OCI-LY7 (cell line): ENCODE measurements at regions not wholly inside any gene's neighbourhood (a gene's known extent, or its start where the extent isn't known, plus 50 kb on each side); places are given as distances from the start of the nearest gene placed in this dataset.

Experiments
- BruUV-seq: library from RNA; stranded (reverse); fragments of 400-500 nt; replicated peaks from 2 replicates; lab custom pipeline; 2021; lab: Mats Ljungman, UMichigan
- CTCF ChIA-PET: fragments of 300-600 bp; sonication (Branson Sonifier 250); formaldehyde crosslinking; loops from one replicate; lab custom pipeline; 2022; ENCODE audit warnings: antibody characterized with exemption; ENCODE audit not compliant: unreplicated experiment; lab: Charles Lee
- POLR2A ChIA-PET: fragments of 300-600 bp; sonication (Branson Sonifier 250); formaldehyde crosslinking; loops from one replicate; lab custom pipeline; 2022; ENCODE audit warnings: antibody characterized with exemption; lab: Charles Lee
- DNase-seq: peaks from one replicate; pipeline ENCODE4 v3.0.0-alpha.2; 2015; ENCODE audit warnings: low spot score
- H2AFZ ChIP-seq: fragments of 200-600 bp; sonication (generic), shearing (Covaris generic); 2 replicates; pipeline ENCODE4 v1.6.1; 2014; ENCODE audit warnings: mild to moderate bottlenecking, antibody characterized with exemption, low read length, moderate library complexity
- H3K27ac ChIP-seq: fragments of 200-600 bp; sonication (generic); 2 replicates; pipeline ENCODE4 v1.5.1; 2014; ENCODE audit warnings: mixed run types, low read depth, mild to moderate bottlenecking, moderate library complexity, low read length, inconsistent platforms; ENCODE audit not compliant: poor library complexity, severe bottlenecking
- H3K36me3 ChIP-seq: fragments of 200-600 bp; sonication (generic); 2 replicates; pipeline ENCODE4 v1.6.1; 2014; ENCODE audit warnings: mild to moderate bottlenecking, antibody characterized with exemption, low read length, moderate library complexity, mixed read lengths; ENCODE audit not compliant: insufficient read depth
- H3K4me1 ChIP-seq: fragments of 200-600 bp; sonication (generic); 2 replicates; pipeline ENCODE4 v1.5.1; 2014; ENCODE audit warnings: mild to moderate bottlenecking, low read length; ENCODE audit not compliant: insufficient read depth, poor library complexity, severe bottlenecking
- H3K4me2 ChIP-seq: fragments of 200-600 bp; sonication (generic); 2 replicates; pipeline ENCODE4 v1.6.1; 2014; ENCODE audit warnings: mild to moderate bottlenecking, low read length
- H3K4me3 ChIP-seq: fragments of 200-600 bp; sonication (generic); 2 replicates; pipeline ENCODE4 v1.5.1; 2014; ENCODE audit warnings: mild to moderate bottlenecking, low read depth, low read length; ENCODE audit not compliant: poor library complexity, severe bottlenecking
- H3K79me2 ChIP-seq: fragments of 200-600 bp; sonication (generic); 2 replicates; pipeline ENCODE4 v1.6.1; 2016; ENCODE audit warnings: low read depth, mild to moderate bottlenecking, low read length, moderate library complexity, mixed read lengths; ENCODE audit not compliant: insufficient read depth
- H3K9me2 ChIP-seq: fragments of 200-600 bp; sonication (generic); 2 replicates; pipeline ENCODE4 v1.6.1; 2016; ENCODE audit warnings: mild to moderate bottlenecking, low read length, mixed read lengths; ENCODE audit not compliant: insufficient read depth
- H3K9me3 ChIP-seq: fragments of 200-600 bp; sonication (generic); 2 replicates; pipeline ENCODE4 v1.6.1; 2014; ENCODE audit warnings: mild to moderate bottlenecking, mixed run types, low read length, mixed read lengths
- H4K20me1 ChIP-seq: fragments of 200-600 bp; sonication (generic); 2 replicates; pipeline ENCODE4 v1.6.1; 2014; ENCODE audit warnings: mild to moderate bottlenecking, antibody characterized with exemption, low read length, moderate library complexity, mixed read lengths; ENCODE audit not compliant: insufficient read depth
- EZH2phosphoT487 ChIP-seq: fragments of 200-600 bp; sonication (generic); IDR thresholded peaks from 2 replicates; pipeline ENCODE4 v1.6.1; 2018; ENCODE audit warnings: low read depth, borderline replicate concordance, mild to moderate bottlenecking, mixed run types, antibody characterized with exemption, low read length, moderate library complexity, mixed read lengths
- intact Hi-C: fragments of 100-400 bp; cut with micrococcal nuclease; formaldehyde crosslinking; loops from one replicate; pipeline ENCODE4 v1.10.0; 2022; ENCODE audit not compliant: unreplicated experiment
- TF ChIP-seq, protein P1 (sequence below): fragments of 200-600 bp; sonication (generic); conservative IDR thresholded peaks from 2 replicates; pipeline ENCODE4 v1.5.1; 2014; ENCODE audit warnings: mild to moderate bottlenecking, antibody characterized with exemption, low read length, moderate library complexity, mixed read lengths

- no peaks in the 10 kb centered on the region for H4K20me1 ChIP-seq
- no peaks in the 10 kb centered on the region for H3K9me3 ChIP-seq
- no peaks in the 10 kb centered on the region for H3K36me3 ChIP-seq
- no peak overlapping the region for H2AFZ ChIP-seq
- intact Hi-C loops: no loop called here
- CTCF ChIA-PET: no interaction called here
- BruUV-seq: no TSS peak
- no peak overlapping the region for H3K27ac ChIP-seq
- no peaks in the 10 kb centered on the region for H3K79me2 ChIP-seq
- no peaks in the 10 kb centered on the region for H3K9me2 ChIP-seq
- H3K4me3 ChIP-seq: no peak overlapping the region
- TF ChIP-seq, protein P1, sequence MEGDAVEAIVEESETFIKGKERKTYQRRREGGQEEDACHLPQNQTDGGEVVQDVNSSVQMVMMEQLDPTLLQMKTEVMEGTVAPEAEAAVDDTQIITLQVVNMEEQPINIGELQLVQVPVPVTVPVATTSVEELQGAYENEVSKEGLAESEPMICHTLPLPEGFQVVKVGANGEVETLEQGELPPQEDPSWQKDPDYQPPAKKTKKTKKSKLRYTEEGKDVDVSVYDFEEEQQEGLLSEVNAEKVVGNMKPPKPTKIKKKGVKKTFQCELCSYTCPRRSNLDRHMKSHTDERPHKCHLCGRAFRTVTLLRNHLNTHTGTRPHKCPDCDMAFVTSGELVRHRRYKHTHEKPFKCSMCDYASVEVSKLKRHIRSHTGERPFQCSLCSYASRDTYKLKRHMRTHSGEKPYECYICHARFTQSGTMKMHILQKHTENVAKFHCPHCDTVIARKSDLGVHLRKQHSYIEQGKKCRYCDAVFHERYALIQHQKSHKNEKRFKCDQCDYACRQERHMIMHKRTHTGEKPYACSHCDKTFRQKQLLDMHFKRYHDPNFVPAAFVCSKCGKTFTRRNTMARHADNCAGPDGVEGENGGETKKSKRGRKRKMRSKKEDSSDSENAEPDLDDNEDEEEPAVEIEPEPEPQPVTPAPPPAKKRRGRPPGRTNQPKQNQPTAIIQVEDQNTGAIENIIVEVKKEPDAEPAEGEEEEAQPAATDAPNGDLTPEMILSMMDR: no peak
- no peak for TF ChIP-seq EZH2phosphoT487
- POLR2A ChIA-PET: no interaction called here
- H3K4me1 ChIP-seq: no peaks in the 10 kb centered on the region
- no peak overlapping the region for H3K4me2 ChIP-seq
- DNase-seq: no peak
Observed at GRCh38 chr4:125517831-125518230, 203.1 kb downstream of the FAT4 start.

DNA sequence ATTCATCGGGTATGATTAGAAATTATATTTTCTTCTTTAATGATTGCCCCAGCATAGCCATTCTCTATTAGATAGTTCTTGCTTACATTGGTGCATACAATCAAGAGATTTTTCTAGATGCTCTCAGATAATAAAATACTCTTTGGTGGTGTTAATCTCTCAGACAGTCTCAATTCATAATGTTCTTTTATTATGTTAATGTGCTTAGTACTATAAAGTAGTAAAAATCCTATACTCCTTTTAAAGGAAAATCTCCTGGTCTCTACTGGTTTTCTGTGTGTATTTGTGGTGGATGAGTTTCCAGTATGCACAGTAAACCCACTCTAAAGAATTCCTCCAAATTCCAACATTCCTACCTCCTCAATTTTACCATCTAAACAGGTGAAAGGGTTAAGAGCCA is 203.5 kb downstream of the FAT4 start:
- Histone ChIP-seq H4K20me1 (no peaks in the 10 kb centered on the region), H3K4me3 (no peak overlapping the region), H2AFZ (no peak overlapping the region), H3K27ac (no peak overlapping the region), H3K9me3 (no peaks in the 10 kb centered on the region), H3K79me2 (no peaks in the 10 kb centered on the region), H3K36me3 (no peaks in the 10 kb centered on the region), H3K4me2 (no peak overlapping the region), H3K9me2 (no peaks in the 10 kb centered on the region), H3K4me1 (no peaks in the 10 kb centered on the region)
- POLR2A ChIA-PET: no interaction called here
- intact Hi-C loops: no loop called here
- no peak for DNase-seq
- BruUV-seq: no TSS peak
- TF ChIP-seq, protein P1: no peak
- TF ChIP-seq EZH2phosphoT487: no peak
- CTCF ChIA-PET: no interaction called here

DNA sequence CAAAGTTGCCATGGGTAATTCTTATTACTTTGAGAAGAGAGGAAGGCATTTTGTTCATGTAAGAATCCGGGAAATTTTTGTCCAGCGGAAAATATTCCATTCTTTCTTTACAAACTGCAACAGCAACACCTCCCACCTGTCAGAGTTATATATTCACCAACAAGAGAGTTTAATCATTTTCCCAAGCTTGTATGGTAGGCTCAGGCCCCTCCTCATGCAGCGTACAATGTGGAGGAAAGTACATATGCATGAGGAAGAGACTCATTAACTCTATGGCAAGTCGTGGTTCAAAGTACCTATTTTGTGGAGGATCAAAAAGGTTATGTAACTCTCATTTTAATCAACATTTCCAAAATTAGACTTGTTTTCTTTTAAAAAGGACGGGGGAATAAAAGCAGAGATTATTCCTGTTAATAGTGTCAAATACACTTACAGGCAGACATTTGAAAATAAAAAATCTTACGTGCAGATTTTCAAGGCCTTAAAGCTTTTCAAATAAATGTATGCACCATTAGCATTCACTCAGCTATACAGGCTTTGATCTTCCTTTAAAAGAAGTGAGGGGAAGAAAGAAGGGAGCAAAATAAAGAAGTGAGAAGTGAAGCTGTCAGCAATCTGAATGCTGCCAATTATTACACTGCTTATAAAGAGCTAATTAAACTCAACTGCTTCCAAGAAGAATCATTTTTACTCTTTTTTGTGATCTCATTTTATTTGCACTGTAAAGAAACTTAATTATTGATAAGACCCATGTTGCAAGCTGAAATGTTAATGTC is 204.8 kb downstream of the FAT4 start:
- H4K20me1 ChIP-seq: no peaks in the 10 kb centered on the region
- TF ChIP-seq, protein P1: no peak
- TF ChIP-seq EZH2phosphoT487: no peak
- no peak overlapping the region for H3K4me3 ChIP-seq
- no peaks in the 10 kb centered on the region for H3K36me3 ChIP-seq
- no peak overlapping the region for H2AFZ ChIP-seq
- H3K9me3 ChIP-seq: no peaks in the 10 kb centered on the region
- H3K4me2 ChIP-seq: no peak overlapping the region
- no peaks in the 10 kb centered on the region for H3K9me2 ChIP-seq
- CTCF ChIA-PET: no interaction called here
- no TSS peak for BruUV-seq
- no peaks in the 10 kb centered on the region for H3K79me2 ChIP-seq
- no peak overlapping the region for H3K27ac ChIP-seq
- intact Hi-C loops: no loop called here
- DNase-seq: no peak
- no peaks in the 10 kb centered on the region for H3K4me1 ChIP-seq
- POLR2A ChIA-PET: no interaction called here
